SK-N-SH treated with all-trans-retinoic acid at 6 μM for 48 hours (cell line): ENCODE measurements at regions not wholly inside any gene's neighbourhood (a gene's known extent, or its start where the extent isn't known, plus 50 kb on each side); places are given as distances from the start of the nearest gene placed in this dataset.
A peak's percentile ranks its signal among the peaks of the same experiment; 100 is the strongest.

Source experiments
- ATAC-seq: fragments of 200-7000 bp; cut with Tn5 transposase; 3 replicates; pipeline ENCODE4 v1.9.1; 2020; ENCODE audit warnings: mild to moderate bottlenecking, moderate library complexity
- ARNTL ChIP-seq: fragments of 450-650 bp; formaldehyde crosslinking; IDR thresholded peaks from 2 replicates; pipeline ENCODE4 v1.5.0; 2020; ENCODE audit warnings: low read depth, mild to moderate bottlenecking, moderate library complexity, borderline replicate concordance
- BACH2 ChIP-seq: fragments of 250-450 bp; sonication (Bioruptor Pico); IDR thresholded peaks from 2 replicates; pipeline ENCODE4 v1.9.0; 2021; ENCODE audit warnings: mild to moderate bottlenecking, borderline replicate concordance
- CREB5 ChIP-seq: fragments of 250-450 bp; sonication (Bioruptor Pico); IDR thresholded peaks from 2 replicates; pipeline ENCODE4 v1.5.1; 2020; ENCODE audit warnings: low read depth, mild to moderate bottlenecking, moderate library complexity
- CSDC2 ChIP-seq: fragments of 250-450 bp; sonication (Bioruptor Pico); IDR thresholded peaks from 2 replicates; pipeline ENCODE4 v1.5.0; 2020; ENCODE audit warnings: mild to moderate bottlenecking, moderate library complexity
- CSRNP3 ChIP-seq: fragments of 250-450 bp; sonication (Bioruptor Pico); IDR thresholded peaks from 2 replicates; pipeline ENCODE4 v1.5.1; 2021; ENCODE audit warnings: mild to moderate bottlenecking, moderate library complexity
- ESRRG ChIP-seq: fragments of 250-450 bp; sonication (Bioruptor Pico); IDR thresholded peaks from 2 replicates; pipeline ENCODE4 v1.6.1; 2021; ENCODE audit warnings: mild to moderate bottlenecking
- GLIS3 ChIP-seq: fragments of 250-450 bp; sonication (Bioruptor Pico); IDR thresholded peaks from 2 replicates; pipeline ENCODE4 v1.5.0; 2020; ENCODE audit warnings: mild to moderate bottlenecking, moderate library complexity
- ISL1 ChIP-seq: fragments of 250-450 bp; sonication (Bioruptor Pico); IDR thresholded peaks from 2 replicates; pipeline ENCODE4 v2.1.2; 2022; ENCODE audit warnings: mild to moderate bottlenecking, moderate library complexity
- OSR1 ChIP-seq: fragments of 250-450 bp; sonication (Bioruptor Pico); IDR thresholded peaks from 2 replicates; pipeline ENCODE4 v1.8.0; 2022; ENCODE audit warnings: moderate library complexity, mild to moderate bottlenecking, inconsistent platforms
- PATZ1 ChIP-seq: fragments of 250-450 bp; sonication (Bioruptor Pico); IDR thresholded peaks from 2 replicates; pipeline ENCODE4 v1.8.0; 2020; ENCODE audit warnings: mild to moderate bottlenecking, moderate library complexity, borderline replicate concordance
- POU6F1 ChIP-seq: fragments of 250-450 bp; sonication (Bioruptor Pico); IDR thresholded peaks from 2 replicates; pipeline ENCODE4 v1.8.0; 2021; ENCODE audit warnings: low read depth, mild to moderate bottlenecking, moderate library complexity, borderline replicate concordance
- PPARA ChIP-seq: fragments of 250-450 bp; sonication (Bioruptor Pico); IDR thresholded peaks from 2 replicates; pipeline ENCODE4 v1.5.0; 2020; ENCODE audit warnings: mild to moderate bottlenecking, borderline replicate concordance
- RARB ChIP-seq: fragments of 250-450 bp; sonication (Bioruptor Pico); IDR thresholded peaks from 2 replicates; pipeline ENCODE4 v1.8.0; 2021; ENCODE audit warnings: mild to moderate bottlenecking, moderate library complexity
- SNAI2 ChIP-seq: fragments of 250-450 bp; sonication (Bioruptor Pico); IDR thresholded peaks from 2 replicates; pipeline ENCODE4 v1.5.0; 2020; ENCODE audit warnings: mild to moderate bottlenecking, moderate library complexity
- TCF4 ChIP-seq: fragments of 250-450 bp; sonication (Bioruptor Pico); IDR thresholded peaks from 2 replicates; pipeline ENCODE4 v1.8.0; 2021; ENCODE audit warnings: mild to moderate bottlenecking, moderate library complexity, borderline replicate concordance
- TOX ChIP-seq: fragments of 250-450 bp; sonication (Bioruptor Pico); IDR thresholded peaks from 2 replicates; pipeline ENCODE4 v1.8.0; 2021; ENCODE audit warnings: mild to moderate bottlenecking, moderate library complexity, borderline replicate concordance
- ZC3H10 ChIP-seq: fragments of 250-450 bp; sonication (Bioruptor Pico); IDR thresholded peaks from 2 replicates; pipeline ENCODE4 v1.5.1; 2021; ENCODE audit warnings: mild to moderate bottlenecking, moderate library complexity
- ZFP30 ChIP-seq: fragments of 450-650 bp; formaldehyde crosslinking; IDR thresholded peaks from 2 replicates; pipeline ENCODE4 v1.5.0; 2022; ENCODE audit warnings: mild to moderate bottlenecking, moderate library complexity
- ZNF565 ChIP-seq: fragments of 450-650 bp; formaldehyde crosslinking; conservative IDR thresholded peaks from 2 replicates; pipeline ENCODE4 v1.5.0; 2020; ENCODE audit warnings: low read depth, mild to moderate bottlenecking, moderate library complexity
- ZNF70 ChIP-seq: fragments of 450-650 bp; formaldehyde crosslinking; IDR thresholded peaks from 2 replicates; pipeline ENCODE4 v1.5.0; 2020; ENCODE audit warnings: mild to moderate bottlenecking, moderate library complexity
- ZNF8 ChIP-seq: fragments of 450-650 bp; formaldehyde crosslinking; IDR thresholded peaks from 2 replicates; pipeline ENCODE4 v1.5.0; 2020; ENCODE audit warnings: mild to moderate bottlenecking, moderate library complexity
- TF ChIP-seq, protein P1 (sequence below): fragments of 250-450 bp; sonication (Bioruptor Pico); IDR thresholded peaks from 2 replicates; pipeline ENCODE4 v1.5.0; 2020; ENCODE audit warnings: mild to moderate bottlenecking, moderate library complexity

GRCh38 chr2:66862885-66863650 lies 428.1 kb downstream of the MEIS1 start:
- no peak for TF ChIP-seq PATZ1 (CRISPR knock-in tag)
- no peak for TF ChIP-seq RARB (CRISPR knock-in tag)
- TF ChIP-seq ZNF70 (CRISPR knock-in tag): no peak
- no peak for TF ChIP-seq BACH2
- TF ChIP-seq CSRNP3: no peak
- TF ChIP-seq, protein P1, sequence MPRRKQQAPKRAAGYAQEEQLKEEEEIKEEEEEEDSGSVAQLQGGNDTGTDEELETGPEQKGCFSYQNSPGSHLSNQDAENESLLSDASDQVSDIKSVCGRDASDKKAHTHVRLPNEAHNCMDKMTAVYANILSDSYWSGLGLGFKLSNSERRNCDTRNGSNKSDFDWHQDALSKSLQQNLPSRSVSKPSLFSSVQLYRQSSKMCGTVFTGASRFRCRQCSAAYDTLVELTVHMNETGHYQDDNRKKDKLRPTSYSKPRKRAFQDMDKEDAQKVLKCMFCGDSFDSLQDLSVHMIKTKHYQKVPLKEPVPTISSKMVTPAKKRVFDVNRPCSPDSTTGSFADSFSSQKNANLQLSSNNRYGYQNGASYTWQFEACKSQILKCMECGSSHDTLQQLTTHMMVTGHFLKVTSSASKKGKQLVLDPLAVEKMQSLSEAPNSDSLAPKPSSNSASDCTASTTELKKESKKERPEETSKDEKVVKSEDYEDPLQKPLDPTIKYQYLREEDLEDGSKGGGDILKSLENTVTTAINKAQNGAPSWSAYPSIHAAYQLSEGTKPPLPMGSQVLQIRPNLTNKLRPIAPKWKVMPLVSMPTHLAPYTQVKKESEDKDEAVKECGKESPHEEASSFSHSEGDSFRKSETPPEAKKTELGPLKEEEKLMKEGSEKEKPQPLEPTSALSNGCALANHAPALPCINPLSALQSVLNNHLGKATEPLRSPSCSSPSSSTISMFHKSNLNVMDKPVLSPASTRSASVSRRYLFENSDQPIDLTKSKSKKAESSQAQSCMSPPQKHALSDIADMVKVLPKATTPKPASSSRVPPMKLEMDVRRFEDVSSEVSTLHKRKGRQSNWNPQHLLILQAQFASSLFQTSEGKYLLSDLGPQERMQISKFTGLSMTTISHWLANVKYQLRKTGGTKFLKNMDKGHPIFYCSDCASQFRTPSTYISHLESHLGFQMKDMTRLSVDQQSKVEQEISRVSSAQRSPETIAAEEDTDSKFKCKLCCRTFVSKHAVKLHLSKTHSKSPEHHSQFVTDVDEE (CRISPR knock-in tag): no peak
- TF ChIP-seq SNAI2 (CRISPR knock-in tag): no peak
- no peak for TF ChIP-seq CREB5 (CRISPR knock-in tag)
- no peak for TF ChIP-seq ESRRG (CRISPR knock-in tag)
- TF ChIP-seq ARNTL (CRISPR knock-in tag): no peak
- TF ChIP-seq POU6F1 (CRISPR knock-in tag): no peak
- no peak for TF ChIP-seq CSDC2 (CRISPR knock-in tag)
- TF ChIP-seq PPARA (CRISPR knock-in tag): no peak
- no peak for TF ChIP-seq ZNF565 (CRISPR knock-in tag)
- no peak for TF ChIP-seq ZC3H10 (CRISPR knock-in tag)
- TF ChIP-seq TCF4: no peak
- TF ChIP-seq TOX (CRISPR knock-in tag): no peak
- no peak for TF ChIP-seq ISL1
- no peak for TF ChIP-seq OSR1 (CRISPR knock-in tag)
- TF ChIP-seq, all 23 proteins: peak for 0
- peak; percentile 90 for ATAC-seq

- no peak for ATAC-seq
These were observed 430.2 kb downstream of the MEIS1 start for GRCh38 chr2:66865161-66865560.

More at GRCh38 chr2:66865161-66865560, 430.2 kb downstream of the MEIS1 start:
- TF ChIP-seq TOX (CRISPR knock-in tag) (no peak), ZC3H10 (CRISPR knock-in tag) (no peak), ISL1 (no peak), OSR1 (CRISPR knock-in tag) (no peak), ZNF8 (CRISPR knock-in tag) (no peak), ZNF565 (CRISPR knock-in tag) (no peak), ESRRG (CRISPR knock-in tag) (no peak), CSDC2 (CRISPR knock-in tag) (no peak), ARNTL (CRISPR knock-in tag) (no peak), CREB5 (CRISPR knock-in tag) (no peak), GLIS3 (CRISPR knock-in tag) (no peak), PATZ1 (CRISPR knock-in tag) (no peak), SNAI2 (CRISPR knock-in tag) (no peak), ZFP30 (no peak), BACH2 (no peak)
